Colonic mucosa (tissue), 4 donors: ENCODE measurements at regions not wholly inside any gene's neighbourhood (a gene's known extent, or its start where the extent isn't known, plus 50 kb on each side); places are given as distances from the start of the nearest gene placed in this dataset.

Experiments
- DNase-seq: peaks from one replicate; pipeline ENCODE4 v3.0.0-alpha.2; 2020
- H3K27ac ChIP-seq: fragments of 200-600 bp; one replicate; pipeline ENCODE4 v1.8.0; 2021
- H3K27me3 ChIP-seq: fragments of 200-600 bp; one replicate; pipeline ENCODE4 v1.8.0; 2021
- H3K36me3 ChIP-seq: fragments of 200-600 bp; one replicate; pipeline ENCODE4 v1.8.0; 2021
- H3K4me1 ChIP-seq: fragments of 200-600 bp; one replicate; pipeline ENCODE4 v1.8.0; 2021; ENCODE audit warnings: mild to moderate bottlenecking
- H3K4me3 ChIP-seq: fragments of 200-600 bp; one replicate; pipeline ENCODE4 v1.8.0; 2021
- H3K9ac ChIP-seq, 2 donors: one replicate each; pipeline ENCODE4 v1.7.0; 2013; ENCODE audit warnings: control low read depth in 2 of 2, low read depth in 2 of 2, low read length in 2 of 2
- H3K9me3 ChIP-seq: fragments of 200-600 bp; one replicate; pipeline ENCODE4 v1.8.0; 2021
- CTCF ChIP-seq: fragments of 200-600 bp; IDR thresholded peaks from one replicate; pipeline ENCODE4 v1.8.0; 2022; ENCODE audit warnings: antibody characterized with exemption, mild to moderate bottlenecking
- intact Hi-C: fragments of 100-400 bp; cut with DNase I; formaldehyde crosslinking; loops from one replicate; pipeline ENCODE4 v1.14.1; 2022
- donor health status: healthy.
- donor health status: DM: no; HTN: no; CAD: no.
- donor health status: DM: no; HTN: no; CAD: no.

DNA sequence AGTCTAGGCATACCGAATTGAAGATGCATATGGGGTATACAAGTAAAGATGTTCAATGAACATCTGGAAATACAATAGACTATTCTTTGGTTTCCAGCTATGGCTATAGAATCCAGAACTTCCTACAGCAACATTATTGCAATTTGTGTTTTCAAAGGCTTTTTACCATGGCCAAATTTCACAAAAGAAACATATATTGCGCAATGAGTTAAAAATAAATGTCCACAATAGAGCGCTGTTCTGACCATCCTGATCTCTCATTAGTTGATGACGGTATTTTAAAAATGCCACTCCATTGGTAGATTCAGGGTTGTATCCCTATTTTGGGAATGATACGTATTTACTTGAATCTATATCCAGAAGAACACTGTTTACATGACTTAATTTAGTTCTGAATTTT, 139.2 kb downstream of the LINC00632 start:
- H3K27me3 ChIP-seq: no peaks in the 10 kb centered on the region
- no peaks in the 10 kb centered on the region for H3K36me3 ChIP-seq
- H3K9me3 ChIP-seq: no peaks in the 10 kb centered on the region
- no peak for TF ChIP-seq CTCF
- H3K4me3 ChIP-seq: no peak overlapping the region
- no peak overlapping the region for H3K9ac ChIP-seq
- intact Hi-C loops: no loop called here
- no peaks in the 10 kb centered on the region for H3K4me1 ChIP-seq
- DNase-seq: no peak
- no peak overlapping the region for H3K27ac ChIP-seq

DNA sequence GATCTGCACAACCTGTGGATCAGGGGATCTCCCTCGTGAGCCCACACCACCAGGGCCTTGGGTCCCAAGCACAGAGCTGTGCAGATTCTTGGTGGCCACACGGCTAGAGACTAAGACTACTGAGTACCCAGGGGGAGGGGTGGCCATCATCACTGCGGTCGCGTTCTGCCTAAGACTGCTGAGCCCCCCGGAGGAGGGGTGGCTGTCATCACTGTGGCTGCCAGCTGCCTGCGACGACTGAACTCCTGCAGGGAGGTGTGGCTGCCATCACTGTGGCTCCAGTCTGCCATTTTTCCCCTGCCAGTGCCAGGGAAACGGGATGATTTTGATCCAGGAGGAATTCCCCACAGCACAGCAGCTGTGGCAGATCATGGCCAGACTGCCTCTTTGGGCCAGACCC, 141.7 kb upstream of the SPANXB1 start:
- no peak for TF ChIP-seq CTCF
- Histone ChIP-seq H3K27ac (no peak overlapping the region), H3K4me1 (no peaks in the 10 kb centered on the region), H3K27me3 (peaks cover 3% of the 10 kb centered on the region), H3K4me3 (no peak overlapping the region), H3K36me3 (no peaks in the 10 kb centered on the region), H3K9ac (no peak overlapping the region), H3K9me3 (no peaks in the 10 kb centered on the region)
- intact Hi-C loops: no loop called here
- DNase-seq: no peak

- Histone ChIP-seq H3K9me3 (no peaks in the 10 kb centered on the region), H3K27ac (no peak overlapping the region), H3K36me3 (no peaks in the 10 kb centered on the region), H3K27me3 (peaks cover 3% of the 10 kb centered on the region), H3K4me3 (no peak overlapping the region), H3K9ac (no peak overlapping the region), H3K4me1 (no peaks in the 10 kb centered on the region)
- intact Hi-C loops: no loop called here
- no peak for TF ChIP-seq CTCF
- DNase-seq: no peak
Observed at GRCh38 chrX:140866446-140866845, 135.9 kb upstream of the SPANXB1 start.

GRCh38 chrX:140912606-140913005, 89.8 kb upstream of the SPANXB1 start:
- Histone ChIP-seq H3K27me3 (no peaks in the 10 kb centered on the region), H3K36me3 (no peaks in the 10 kb centered on the region), H3K9me3 (no peaks in the 10 kb centered on the region), H3K4me3 (no peak overlapping the region), H3K9ac (no peak overlapping the region), H3K4me1 (no peaks in the 10 kb centered on the region), H3K27ac (no peak overlapping the region)
- TF ChIP-seq CTCF: no peak
- intact Hi-C loops: no loop called here
- no peak for DNase-seq

- no peak overlapping the region for H3K9ac ChIP-seq
- intact Hi-C loops: no loop called here
- DNase-seq: no peak
Observed at GRCh38 chrX:140913802-140914501, 88.4 kb upstream of the SPANXB1 start.

More at GRCh38 chrX:140913802-140914501, 88.4 kb upstream of the SPANXB1 start:
- no peaks in the 10 kb centered on the region for H3K36me3 ChIP-seq
- no peaks in the 10 kb centered on the region for H3K4me1 ChIP-seq
- no peak overlapping the region for H3K27ac ChIP-seq
- no peak overlapping the region for H3K4me3 ChIP-seq
- no peaks in the 10 kb centered on the region for H3K27me3 ChIP-seq
- no peaks in the 10 kb centered on the region for H3K9me3 ChIP-seq
- TF ChIP-seq CTCF: no peak
